GM13977 (cell line): ENCODE measurements at regions not wholly inside any gene's neighbourhood (a gene's known extent, or its start where the extent isn't known, plus 50 kb on each side); places are given as distances from the start of the nearest gene placed in this dataset.

Source experiments
- DNase-seq: peaks from one replicate; pipeline ENCODE4 v3.0.0; 2012; ENCODE audit warnings: low spot score
- in situ Hi-C: fragments of 300-500 bp; cut with MboI; formaldehyde crosslinking; loops from one replicate; pipeline ENCODE4 v1.12.0; 2022; ENCODE audit warnings: low sequenced_read_pairs, low pct_unique_long_range_greater_than_20kb, mixed read lengths, inconsistent platforms; ENCODE audit not compliant: unreplicated experiment
- TF ChIP-seq, protein P1 (sequence below): IDR thresholded peaks from 2 replicates; pipeline ENCODE4 v1.5.1; 2012; ENCODE audit warnings: mild to moderate bottlenecking, control low read depth; ENCODE audit not compliant: insufficient read depth; ENCODE audit errors: extremely low read depth, missing control alignments

GRCh38 chr2:236960531-236960930 is 125.2 kb upstream of the COPS8 start:
- TF ChIP-seq, protein P1, sequence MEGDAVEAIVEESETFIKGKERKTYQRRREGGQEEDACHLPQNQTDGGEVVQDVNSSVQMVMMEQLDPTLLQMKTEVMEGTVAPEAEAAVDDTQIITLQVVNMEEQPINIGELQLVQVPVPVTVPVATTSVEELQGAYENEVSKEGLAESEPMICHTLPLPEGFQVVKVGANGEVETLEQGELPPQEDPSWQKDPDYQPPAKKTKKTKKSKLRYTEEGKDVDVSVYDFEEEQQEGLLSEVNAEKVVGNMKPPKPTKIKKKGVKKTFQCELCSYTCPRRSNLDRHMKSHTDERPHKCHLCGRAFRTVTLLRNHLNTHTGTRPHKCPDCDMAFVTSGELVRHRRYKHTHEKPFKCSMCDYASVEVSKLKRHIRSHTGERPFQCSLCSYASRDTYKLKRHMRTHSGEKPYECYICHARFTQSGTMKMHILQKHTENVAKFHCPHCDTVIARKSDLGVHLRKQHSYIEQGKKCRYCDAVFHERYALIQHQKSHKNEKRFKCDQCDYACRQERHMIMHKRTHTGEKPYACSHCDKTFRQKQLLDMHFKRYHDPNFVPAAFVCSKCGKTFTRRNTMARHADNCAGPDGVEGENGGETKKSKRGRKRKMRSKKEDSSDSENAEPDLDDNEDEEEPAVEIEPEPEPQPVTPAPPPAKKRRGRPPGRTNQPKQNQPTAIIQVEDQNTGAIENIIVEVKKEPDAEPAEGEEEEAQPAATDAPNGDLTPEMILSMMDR = no peak
- in situ Hi-C loops = no loop called here
- no peak for DNase-seq

DNA sequence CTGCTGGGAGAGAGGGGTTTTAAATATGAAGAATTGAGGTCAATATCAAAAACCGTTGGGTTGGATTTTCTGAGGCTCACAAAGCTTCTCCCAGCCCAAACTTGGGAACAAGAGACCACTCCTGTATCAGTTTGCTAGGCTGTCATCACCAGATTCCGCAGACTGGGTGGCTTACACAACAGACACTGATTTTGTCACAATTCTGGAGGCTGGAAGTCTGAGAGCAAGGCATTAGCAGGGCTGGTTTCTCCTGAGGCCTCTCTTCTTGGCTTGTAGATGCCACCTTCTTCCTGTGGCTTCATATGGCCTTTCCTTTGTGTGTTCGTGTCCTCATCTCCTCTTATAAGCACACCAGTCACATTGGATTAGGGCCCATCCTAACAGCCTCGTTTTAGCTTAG is 122.9 kb upstream of the COPS8 start:
- DNase-seq = no peak
- in situ Hi-C loops = no loop called here
- TF ChIP-seq, protein P1 = no peak

- no peak for DNase-seq
- in situ Hi-C loops = no loop called here
- TF ChIP-seq, protein P1 = no peak
Measured at GRCh38 chr2:236963631-236964182, 122.0 kb upstream of the COPS8 start.

GRCh38 chr2:236964291-236964690 is 121.4 kb upstream of the COPS8 start:
- no peak for DNase-seq
- in situ Hi-C loops = no loop called here
- TF ChIP-seq, protein P1 = no peak

- in situ Hi-C loops = no loop called here
Measured at GRCh38 chr2:236965021-236965840, 120.5 kb upstream of the COPS8 start.

DNA sequence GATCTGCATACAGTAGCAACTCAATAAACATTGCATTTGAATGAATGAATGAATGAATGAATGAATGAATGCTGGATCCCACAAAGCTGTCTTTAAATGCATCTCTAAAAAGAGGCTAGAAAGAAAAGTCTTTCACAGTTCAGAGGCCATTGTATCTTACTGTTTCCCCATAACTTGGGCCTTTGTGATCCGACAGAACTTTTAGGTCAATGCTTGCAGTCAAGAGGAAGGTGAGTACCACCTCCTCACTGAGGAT is 119.9 kb upstream of the COPS8 start:
- TF ChIP-seq, protein P1 = no peak
- in situ Hi-C loops = no loop called here
- DNase-seq = no peak

More at GRCh38 chr2:236965021-236965840, 120.5 kb upstream of the COPS8 start:
- TF ChIP-seq, protein P1 = no peak
- DNase-seq = no peak
